BJ (cell line): ENCODE measurements at regions not wholly inside any gene's neighbourhood (a gene's known extent, or its start where the extent isn't known, plus 50 kb on each side); places are given as distances from the start of the nearest gene placed in this dataset.

Source experiments
- CTCF ChIA-PET: fragments of 350-600 bp; formaldehyde crosslinking; extraction: SDS; loops from one replicate; lab custom pipeline; 2021; ENCODE audit warnings: antibody characterized with exemption, inconsistent platforms; lab: Yijun Ruan, JAX
- POLR2A ChIA-PET: fragments of 300-600 bp; sonication (Branson Sonifier 250); formaldehyde crosslinking; extraction: SDS; loops from one replicate; lab custom pipeline; 2021; ENCODE audit warnings: antibody characterized with exemption; lab: Charles Lee
- DNase-seq: peaks from one replicate; pipeline ENCODE4 v3.0.0-alpha.2; 2011; ENCODE audit warnings: low read depth
- H3K27me3 ChIP-seq: 2 replicates; pipeline ENCODE4 v1.6.0; 2011; ENCODE audit warnings: low read length; ENCODE audit not compliant: control insufficient read depth, insufficient read depth
- H3K36me3 ChIP-seq: 2 replicates; pipeline ENCODE4 v1.5.1; 2011; ENCODE audit warnings: low read length; ENCODE audit not compliant: control insufficient read depth, insufficient read depth
- H3K4me3 ChIP-seq: 2 replicates; pipeline ENCODE4 v1.5.1; 2011; ENCODE audit warnings: low read depth, mild to moderate bottlenecking, control low read depth, low read length
- CTCF ChIP-seq: IDR thresholded peaks from 2 replicates; pipeline ENCODE4 v1.5.1; 2011; ENCODE audit warnings: low read depth, mild to moderate bottlenecking, control low read depth, inconsistent platforms, low read length, moderate library complexity; ENCODE audit not compliant: insufficient read depth

GRCh38 chrX:149213264-149213663 lies 291.8 kb downstream of the IDS start:
- no peak for DNase-seq
- POLR2A ChIA-PET: no interaction called here
- no peaks in the 10 kb centered on the region for H3K27me3 ChIP-seq
- no peak for TF ChIP-seq CTCF
- H3K4me3 ChIP-seq: no peak overlapping the region
- CTCF ChIA-PET: no interaction called here
- no peaks in the 10 kb centered on the region for H3K36me3 ChIP-seq

- no peak for TF ChIP-seq CTCF
Observed at GRCh38 chrX:149208307-149208706, 296.8 kb downstream of the IDS start.

GRCh38 chrX:149207518-149207917 lies 297.6 kb downstream of the IDS start:
- POLR2A ChIA-PET: no interaction called here
- no peak for DNase-seq
- CTCF ChIA-PET: no interaction called here
- Histone ChIP-seq H3K4me3 (no peak overlapping the region), H3K36me3 (no peaks in the 10 kb centered on the region), H3K27me3 (no peaks in the 10 kb centered on the region)
- no peak for TF ChIP-seq CTCF

More at GRCh38 chrX:149208307-149208706, 296.8 kb downstream of the IDS start:
- Histone ChIP-seq H3K27me3 (no peaks in the 10 kb centered on the region), H3K36me3 (no peaks in the 10 kb centered on the region), H3K4me3 (no peak overlapping the region)
- POLR2A ChIA-PET: no interaction called here
- CTCF ChIA-PET: no interaction called here
- no peak for DNase-seq

GRCh38 chrX:149205937-149206336 lies 299.2 kb downstream of the IDS start:
- no peaks in the 10 kb centered on the region for H3K36me3 ChIP-seq
- POLR2A ChIA-PET: no interaction called here
- no peak overlapping the region for H3K4me3 ChIP-seq
- TF ChIP-seq CTCF: no peak
- CTCF ChIA-PET: no interaction called here
- no peaks in the 10 kb centered on the region for H3K27me3 ChIP-seq
- DNase-seq: no peak

GRCh38 chrX:149205081-149205480 lies 300.0 kb downstream of the IDS start:
- no peak for TF ChIP-seq CTCF
- no peak for DNase-seq
- POLR2A ChIA-PET: no interaction called here
- no peaks in the 10 kb centered on the region for H3K36me3 ChIP-seq
- CTCF ChIA-PET: no interaction called here
- no peaks in the 10 kb centered on the region for H3K27me3 ChIP-seq
- no peak overlapping the region for H3K4me3 ChIP-seq
